Amniotic epithelial cell (primary cell): ENCODE measurements at regions not wholly inside any gene's neighbourhood (a gene's known extent, or its start where the extent isn't known, plus 50 kb on each side); places are given as distances from the start of the nearest gene placed in this dataset.

Source experiments
- DNase-seq: peaks from one replicate; pipeline ENCODE4 v3.0.0-alpha.2; 2010; ENCODE audit warnings: low read depth

- no peak for DNase-seq
Measured at GRCh38 chr1:57868239-57868638, 444.4 kb upstream of the DAB1 start.

- no peak for DNase-seq
Measured at GRCh38 chr1:57866998-57867397, 443.1 kb upstream of the DAB1 start.

- no peak for DNase-seq
Measured at GRCh38 chr1:57860931-57861565, 437.2 kb upstream of the DAB1 start.

GRCh38 chr1:57860325-57860724 lies 436.5 kb upstream of the DAB1 start:
- no peak for DNase-seq

GRCh38 chr1:57858740-57859139 lies 434.9 kb upstream of the DAB1 start:
- no peak for DNase-seq

- no peak for DNase-seq
Measured at GRCh38 chr1:57857809-57858208, 433.9 kb upstream of the DAB1 start.

GRCh38 chr1:57854436-57854835 lies 430.6 kb upstream of the DAB1 start:
- DNase-seq, result no peak

GRCh38 chr1:57850176-57850940 lies 426.5 kb upstream of the DAB1 start:
- DNase-seq, result no peak

GRCh38 chr1:57848406-57848805 lies 424.5 kb upstream of the DAB1 start:
- DNase-seq, result no peak

- peak; percentile 1 for DNase-seq
Measured at GRCh38 chr1:57845041-57845440, 421.2 kb upstream of the DAB1 start.

GRCh38 chr1:57844382-57844980 lies 420.6 kb upstream of the DAB1 start:
- DNase-seq, result no peak

GRCh38 chr1:57843760-57844159 lies 419.9 kb upstream of the DAB1 start:
- peak; percentile 9 for DNase-seq

- no peak for DNase-seq
Measured at GRCh38 chr1:57839526-57839925, 415.7 kb upstream of the DAB1 start.

GRCh38 chr1:57839067-57839466 lies 415.2 kb upstream of the DAB1 start:
- no peak for DNase-seq

GRCh38 chr1:57835620-57836019 lies 411.8 kb upstream of the DAB1 start:
- no peak for DNase-seq

GRCh38 chr1:57833296-57833695 lies 409.4 kb upstream of the DAB1 start:
- no peak for DNase-seq

GRCh38 chr1:57832612-57833011 lies 408.8 kb upstream of the DAB1 start:
- no peak for DNase-seq

- no peak for DNase-seq
Measured at GRCh38 chr1:57831624-57832023, 407.8 kb upstream of the DAB1 start.

- no peak for DNase-seq
Measured at GRCh38 chr1:57826535-57826934, 402.7 kb upstream of the DAB1 start.

GRCh38 chr1:57824535-57824934 lies 400.7 kb upstream of the DAB1 start:
- no peak for DNase-seq

GRCh38 chr1:57820356-57821095 lies 396.7 kb upstream of the DAB1 start:
- no peak for DNase-seq

GRCh38 chr1:57819893-57820292 lies 396.0 kb upstream of the DAB1 start:
- DNase-seq, result no peak

GRCh38 chr1:57803586-57803985 lies 379.7 kb upstream of the DAB1 start:
- DNase-seq, result no peak
